Gastrocnemius medialis (tissue), 4 donors: ENCODE measurements at regions not wholly inside any gene's neighbourhood (a gene's known extent, or its start where the extent isn't known, plus 50 kb on each side); places are given as distances from the start of the nearest gene placed in this dataset.

Experiments used
- POLR2A ChIP-seq, 2 donors: fragments of 450-650 bp; IDR thresholded peaks; one replicate each; pipeline ENCODE4 v1.6.1; 2017; ENCODE audit warnings: antibody characterized with exemption in 2 of 2, mild to moderate bottlenecking in 2 of 2, moderate library complexity in 2 of 2
- TF ChIP-seq, protein P1 (sequence below), 5 experiments: fragments of 450-650 bp in 3 of 5; fragments of 200-600 bp in 2 of 5; sonication (generic) in 2 of 5; IDR thresholded peaks in 4 of 5; conservative IDR thresholded peaks in 1 of 5; 1 replicate in 4 of 5; 2 replicates in 1 of 5; pipeline ENCODE4 v1.5.1; 2016 to 2019; ENCODE audit warnings: antibody characterized with exemption in 5 of 5, mild to moderate bottlenecking in 3 of 5, moderate library complexity in 3 of 5

GRCh38 chr18:38116716-38117115 lies 551.1 kb upstream of the CELF4 start:
- no peak for TF ChIP-seq POLR2A (IDR thresholded peaks at IDR 0.05)
- TF ChIP-seq, protein P1, sequence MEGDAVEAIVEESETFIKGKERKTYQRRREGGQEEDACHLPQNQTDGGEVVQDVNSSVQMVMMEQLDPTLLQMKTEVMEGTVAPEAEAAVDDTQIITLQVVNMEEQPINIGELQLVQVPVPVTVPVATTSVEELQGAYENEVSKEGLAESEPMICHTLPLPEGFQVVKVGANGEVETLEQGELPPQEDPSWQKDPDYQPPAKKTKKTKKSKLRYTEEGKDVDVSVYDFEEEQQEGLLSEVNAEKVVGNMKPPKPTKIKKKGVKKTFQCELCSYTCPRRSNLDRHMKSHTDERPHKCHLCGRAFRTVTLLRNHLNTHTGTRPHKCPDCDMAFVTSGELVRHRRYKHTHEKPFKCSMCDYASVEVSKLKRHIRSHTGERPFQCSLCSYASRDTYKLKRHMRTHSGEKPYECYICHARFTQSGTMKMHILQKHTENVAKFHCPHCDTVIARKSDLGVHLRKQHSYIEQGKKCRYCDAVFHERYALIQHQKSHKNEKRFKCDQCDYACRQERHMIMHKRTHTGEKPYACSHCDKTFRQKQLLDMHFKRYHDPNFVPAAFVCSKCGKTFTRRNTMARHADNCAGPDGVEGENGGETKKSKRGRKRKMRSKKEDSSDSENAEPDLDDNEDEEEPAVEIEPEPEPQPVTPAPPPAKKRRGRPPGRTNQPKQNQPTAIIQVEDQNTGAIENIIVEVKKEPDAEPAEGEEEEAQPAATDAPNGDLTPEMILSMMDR (IDR thresholded peaks at IDR 0.05 in 4 of 5, conservative IDR thresholded peaks at IDR 0.05 in 1 of 5), result no peak
